GM12891 (cell line): ENCODE measurements at regions not wholly inside any gene's neighbourhood (a gene's known extent, or its start where the extent isn't known, plus 50 kb on each side); places are given as distances from the start of the nearest gene placed in this dataset.

Experiments
- PAX5 ChIP-seq: IDR thresholded peaks from 2 replicates; pipeline ENCODE4 v1.6.1; 2011; ENCODE audit warnings: low read length, moderate library complexity, mild to moderate bottlenecking; ENCODE audit not compliant: insufficient read depth, severe bottlenecking
- POLR2A ChIP-seq: IDR thresholded peaks from 2 replicates; pipeline ENCODE4 v1.6.1; 2011; ENCODE audit warnings: low read depth, low read length, control low read depth
- POLR2AphosphoS5 ChIP-seq: IDR thresholded peaks from 2 replicates; pipeline ENCODE4 v1.6.1; 2011; ENCODE audit warnings: low read depth, low read length, control low read depth
- POU2F2 ChIP-seq: IDR thresholded peaks from 2 replicates; pipeline ENCODE4 v1.6.1; 2011; ENCODE audit warnings: low read depth, mild to moderate bottlenecking, control low read depth, low read length, moderate library complexity
- SPI1 ChIP-seq: IDR thresholded peaks from 2 replicates; pipeline ENCODE4 v1.6.1; 2011; ENCODE audit warnings: low read depth, low read length, control low read depth
- TAF1 ChIP-seq: IDR thresholded peaks from 2 replicates; pipeline ENCODE4 v1.6.1; 2011; ENCODE audit warnings: low read depth, low read length, control low read depth

DNA sequence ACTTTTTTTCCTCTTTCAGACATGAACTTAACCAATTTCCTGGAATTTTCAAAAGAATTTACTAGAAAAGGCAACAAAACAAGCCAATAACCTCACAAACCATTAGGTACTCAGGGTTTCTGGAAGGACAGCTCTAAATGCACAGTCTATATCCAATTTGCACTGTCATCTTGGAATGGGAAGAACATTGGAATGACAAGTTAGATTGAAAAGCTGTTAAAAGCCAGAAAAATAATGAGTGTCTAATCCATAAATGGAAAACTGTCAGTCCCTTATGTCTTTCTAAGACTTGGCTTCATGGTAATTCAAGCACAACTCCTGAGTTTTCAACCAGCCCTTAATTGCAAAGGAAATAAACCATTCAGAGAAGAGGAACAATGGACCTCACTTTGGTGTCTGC is 105.8 kb upstream of the NTRK2 start:
- TF ChIP-seq POLR2A (no peak), TAF1 (no peak), POLR2AphosphoS5 (no peak), SPI1 (no peak), POU2F2 (no peak), PAX5 (no peak)
